ENCODE measurements at regions not wholly inside any gene's neighbourhood (a gene's known extent, or its start where the extent isn't known, plus 50 kb on each side); places are given as distances from the start of the nearest gene placed in this dataset.

GRCh38 chr2:7452110-7452876, 535.1 kb downstream of the RNF144A start:
- TF ChIP-seq POLR2A (IDR thresholded peaks at IDR 0.05; ENCODE audit: low read depth, low read length) (no peak), SPI1 (IDR thresholded peaks at IDR 0.05; ENCODE audit: low read depth, low read length) (no peak)

All from GM12891 (cell line).